ENCODE measurements at regions not wholly inside any gene's neighbourhood (a gene's known extent, or its start where the extent isn't known, plus 50 kb on each side); places are given as distances from the start of the nearest gene placed in this dataset.
A peak's percentile ranks its signal among the peaks of the same experiment; 100 is the strongest.

DNA sequence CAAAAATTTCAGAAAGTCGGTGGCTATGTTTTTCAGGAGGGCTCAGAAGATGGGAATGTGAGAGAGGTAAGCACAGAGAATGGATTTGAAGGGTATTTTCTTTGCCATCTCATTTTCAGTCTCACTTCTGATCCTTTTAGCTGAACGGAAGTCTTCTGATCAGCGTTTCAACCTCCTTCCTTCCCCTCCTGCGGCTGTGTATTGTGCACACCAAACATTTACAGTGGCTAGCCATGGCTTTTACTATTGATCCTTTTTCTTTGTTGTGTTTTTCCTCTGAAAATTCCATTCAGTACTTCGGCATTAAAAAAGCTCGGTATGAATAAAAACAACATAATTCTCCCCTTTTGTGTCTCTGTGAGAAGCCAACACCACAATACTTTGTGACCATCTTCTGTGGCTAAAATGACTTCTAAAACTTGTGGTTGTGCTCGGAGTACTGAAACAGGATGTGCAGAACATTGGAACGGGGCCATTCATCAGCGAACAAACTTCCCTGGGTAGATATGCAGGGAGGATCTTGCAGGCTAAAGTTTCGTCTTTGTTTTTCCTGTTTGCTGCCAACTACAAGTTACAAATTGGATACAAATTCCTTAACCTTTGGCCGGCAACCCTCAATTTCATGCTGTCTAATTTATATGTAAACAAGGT is 260.8 kb upstream of the FAM98A start:
- no peak overlapping the region for H3K4me3 ChIP-seq (ENCODE audit: low read depth, low read length)
- no peak for DNase-seq (ENCODE audit: low read depth)
- TF ChIP-seq, protein P1, sequence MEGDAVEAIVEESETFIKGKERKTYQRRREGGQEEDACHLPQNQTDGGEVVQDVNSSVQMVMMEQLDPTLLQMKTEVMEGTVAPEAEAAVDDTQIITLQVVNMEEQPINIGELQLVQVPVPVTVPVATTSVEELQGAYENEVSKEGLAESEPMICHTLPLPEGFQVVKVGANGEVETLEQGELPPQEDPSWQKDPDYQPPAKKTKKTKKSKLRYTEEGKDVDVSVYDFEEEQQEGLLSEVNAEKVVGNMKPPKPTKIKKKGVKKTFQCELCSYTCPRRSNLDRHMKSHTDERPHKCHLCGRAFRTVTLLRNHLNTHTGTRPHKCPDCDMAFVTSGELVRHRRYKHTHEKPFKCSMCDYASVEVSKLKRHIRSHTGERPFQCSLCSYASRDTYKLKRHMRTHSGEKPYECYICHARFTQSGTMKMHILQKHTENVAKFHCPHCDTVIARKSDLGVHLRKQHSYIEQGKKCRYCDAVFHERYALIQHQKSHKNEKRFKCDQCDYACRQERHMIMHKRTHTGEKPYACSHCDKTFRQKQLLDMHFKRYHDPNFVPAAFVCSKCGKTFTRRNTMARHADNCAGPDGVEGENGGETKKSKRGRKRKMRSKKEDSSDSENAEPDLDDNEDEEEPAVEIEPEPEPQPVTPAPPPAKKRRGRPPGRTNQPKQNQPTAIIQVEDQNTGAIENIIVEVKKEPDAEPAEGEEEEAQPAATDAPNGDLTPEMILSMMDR (conservative IDR thresholded peaks at IDR 0.05; ENCODE audit: low read depth, low read length) = no peak

DNA sequence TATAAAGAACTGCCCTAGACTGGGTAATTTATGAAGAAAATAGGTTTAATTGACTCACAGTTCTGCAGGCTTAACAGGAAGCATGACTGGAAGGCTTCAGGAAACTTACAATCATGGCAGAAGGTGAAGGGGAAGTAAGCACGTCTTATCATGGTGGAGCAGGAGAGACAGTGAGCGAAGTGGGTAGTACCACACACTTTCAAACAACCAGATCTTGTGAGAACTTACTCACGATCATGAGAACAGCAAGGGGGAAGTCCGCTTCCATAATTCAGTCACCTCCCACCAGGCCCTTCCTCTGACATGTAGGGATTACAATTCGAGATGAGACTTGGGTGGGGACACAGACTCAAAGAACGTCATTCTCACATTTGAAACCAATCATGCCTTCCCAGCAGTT is 260.1 kb upstream of the FAM98A start:
- DNase-seq (ENCODE audit: low read depth) = no peak
- no peak overlapping the region for H3K4me3 ChIP-seq (ENCODE audit: low read depth, low read length)
- TF ChIP-seq, protein P1 (conservative IDR thresholded peaks at IDR 0.05; ENCODE audit: low read depth, low read length) = no peak

DNA sequence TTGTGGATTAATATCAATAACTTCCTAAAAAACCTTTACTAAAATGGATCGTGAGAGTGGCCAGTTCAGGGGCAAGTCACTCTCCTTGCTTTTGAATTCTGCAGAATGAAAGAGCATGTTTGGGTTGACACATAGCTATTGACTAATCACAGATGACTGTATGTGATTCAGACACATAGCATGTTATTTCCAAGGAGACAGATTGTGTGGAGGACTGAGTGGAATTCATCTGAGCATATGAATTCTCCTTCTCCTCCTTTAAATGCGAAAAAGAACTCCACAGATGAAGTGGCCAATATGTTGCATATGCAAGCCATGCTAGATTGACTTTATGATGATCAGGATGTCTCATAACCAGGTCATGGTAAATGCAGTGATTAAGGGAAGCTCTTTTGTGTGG is 249.4 kb upstream of the FAM98A start:
- TF ChIP-seq, protein P1 (conservative IDR thresholded peaks at IDR 0.05; ENCODE audit: low read depth, low read length) = no peak

DNA sequence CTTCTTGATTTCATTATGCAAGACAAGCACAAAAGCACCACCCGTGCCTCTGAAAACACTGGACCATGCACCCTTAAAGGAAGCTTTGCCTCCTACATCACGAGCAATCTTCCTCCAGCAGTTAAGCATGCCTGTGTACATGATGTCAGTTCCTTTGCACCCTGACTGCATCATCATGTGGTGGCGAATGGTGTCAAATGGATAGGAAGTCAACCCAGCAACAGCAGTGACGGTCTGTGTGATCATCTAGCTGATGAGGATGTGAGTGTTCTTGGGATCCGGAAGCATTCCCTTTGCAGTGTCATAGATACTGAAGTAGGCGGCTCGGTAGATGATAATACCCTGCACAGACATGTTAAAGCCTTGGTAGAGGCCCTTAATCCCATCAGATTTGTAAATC is 240.7 kb upstream of the FAM98A start:
- H3K4me3 ChIP-seq (ENCODE audit: low read depth, low read length) = no peak overlapping the region
- TF ChIP-seq, protein P1 (conservative IDR thresholded peaks at IDR 0.05; ENCODE audit: low read depth, low read length) = no peak
- DNase-seq (ENCODE audit: low read depth) = no peak

More for the DNA sequence above, 249.4 kb upstream of the FAM98A start:
- H3K4me3 ChIP-seq (ENCODE audit: low read depth, low read length) = no peak overlapping the region
- peak; percentile 30 for DNase-seq (ENCODE audit: low read depth)

DNA sequence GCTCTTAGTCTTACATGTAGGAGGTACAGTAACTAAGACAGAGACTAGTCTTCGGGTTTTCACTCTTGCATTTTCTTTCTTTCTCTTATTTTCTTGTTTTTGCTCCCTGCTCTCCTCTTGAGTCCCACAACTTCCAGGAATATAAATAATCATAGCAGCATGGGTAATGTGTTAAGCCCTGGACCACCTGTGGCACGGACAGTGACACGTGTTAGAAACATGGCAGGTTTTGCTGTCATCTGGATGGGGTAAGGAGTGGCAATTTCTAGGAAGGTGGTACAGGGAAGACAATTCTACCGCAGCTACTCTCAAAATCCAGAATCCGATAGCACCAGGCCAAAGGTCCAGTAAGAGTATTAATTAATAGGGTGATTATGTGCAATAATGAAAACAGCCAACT is 237.5 kb upstream of the FAM98A start:
- DNase-seq (ENCODE audit: low read depth) = no peak
- TF ChIP-seq, protein P1 (conservative IDR thresholded peaks at IDR 0.05; ENCODE audit: low read depth, low read length) = no peak

DNA sequence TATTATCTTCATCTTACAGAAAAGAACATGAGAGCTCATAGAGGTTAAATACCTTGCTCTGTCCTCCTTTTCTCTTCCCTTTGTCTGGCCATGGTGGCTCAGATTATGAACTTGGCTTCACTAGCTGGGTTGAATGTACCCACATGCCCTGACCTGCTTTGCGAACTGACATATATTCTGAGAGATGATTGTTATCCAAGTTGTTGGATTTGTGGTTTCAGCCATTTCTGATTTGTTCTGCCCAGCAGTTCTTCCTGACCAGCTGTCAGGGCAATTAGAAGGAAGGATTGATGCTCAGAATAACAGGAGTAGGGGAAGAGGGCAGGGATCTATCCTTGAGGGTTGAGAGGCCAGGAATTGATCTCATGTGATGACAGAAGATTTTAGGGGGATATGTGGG is 236.8 kb upstream of the FAM98A start:
- H3K4me3 ChIP-seq (ENCODE audit: low read depth, low read length) = no peak overlapping the region
- TF ChIP-seq, protein P1 (conservative IDR thresholded peaks at IDR 0.05; ENCODE audit: low read depth, low read length) = no peak
- no peak for DNase-seq (ENCODE audit: low read depth)

More for the DNA sequence above, 237.5 kb upstream of the FAM98A start:
- H3K4me3 ChIP-seq (ENCODE audit: low read depth, low read length) = no peak overlapping the region

DNA sequence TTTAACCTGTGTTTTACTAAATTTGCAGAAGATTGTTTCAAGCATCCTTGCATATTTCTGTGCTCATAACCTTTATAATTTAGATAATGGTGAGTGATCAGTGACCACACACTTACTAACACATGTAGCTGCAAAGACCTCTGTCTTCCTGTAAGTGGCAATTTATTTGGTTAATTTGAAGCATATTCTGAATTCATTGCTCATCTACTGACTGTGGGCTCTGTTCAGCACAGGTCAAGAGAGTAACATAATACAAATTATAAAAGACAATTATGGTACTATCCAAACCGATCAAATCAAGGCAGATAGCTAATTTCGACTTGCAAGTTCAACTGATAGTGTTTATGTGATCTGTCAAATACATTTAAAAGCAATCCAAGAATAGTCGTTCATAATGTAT is 223.9 kb upstream of the FAM98A start:
- H3K4me3 ChIP-seq (ENCODE audit: low read depth, low read length) = no peak overlapping the region
- TF ChIP-seq, protein P1 (conservative IDR thresholded peaks at IDR 0.05; ENCODE audit: low read depth, low read length) = no peak
- DNase-seq (ENCODE audit: low read depth) = no peak
